Liver (tissue), 3 donors: ENCODE measurements at regions not wholly inside any gene's neighbourhood (a gene's known extent, or its start where the extent isn't known, plus 50 kb on each side); places are given as distances from the start of the nearest gene placed in this dataset.
A peak's percentile ranks its signal among the peaks of the same experiment; 100 is the strongest.

ENCODE experiments used
- EGR1 ChIP-seq, 2 donors: IDR thresholded peaks; 2 replicates each; pipeline ENCODE4 v1.6.1; 2016 to 2018; ENCODE audit warnings: antibody characterized with exemption in 2 of 2, low read depth in 2 of 2
- RAD21 ChIP-seq, 2 donors: IDR thresholded peaks; 2 replicates each; pipeline ENCODE4 v1.6.1; 2016; ENCODE audit warnings: antibody characterized with exemption in 2 of 2, mild to moderate bottlenecking in 2 of 2
- RXRA ChIP-seq, 2 donors: IDR thresholded peaks; 2 replicates each; pipeline ENCODE4 v1.6.1; 2017 to 2018; ENCODE audit warnings: antibody characterized with exemption in 2 of 2, mild to moderate bottlenecking in 1 of 2
- SP1 ChIP-seq: IDR thresholded peaks from 2 replicates; pipeline ENCODE4 v1.6.1; 2018; ENCODE audit warnings: antibody characterized with exemption, mild to moderate bottlenecking
- TF ChIP-seq, protein P1 (sequence below): IDR thresholded peaks from 2 replicates; pipeline ENCODE4 v1.6.1; 2016; ENCODE audit warnings: antibody characterized with exemption
- TF ChIP-seq, protein P2 (sequence below): fragments of 150-350 bp; IDR thresholded peaks from 2 replicates; pipeline ENCODE4 v1.5.1; 2017; ENCODE audit warnings: improper control_type of control experiment, low read depth, low read length; ENCODE audit not compliant: missing input control
- TF ChIP-seq, protein P3 (sequence below): IDR thresholded peaks from 2 replicates; pipeline ENCODE4 v1.6.1; 2016; ENCODE audit warnings: antibody characterized with exemption
- TF ChIP-seq, protein P4 (sequence below): IDR thresholded peaks from 2 replicates; pipeline ENCODE4 v1.6.1; 2016; ENCODE audit warnings: antibody characterized with exemption, mild to moderate bottlenecking
- TF ChIP-seq, protein P5 (sequence below): IDR thresholded peaks from 2 replicates; pipeline ENCODE4 v1.6.1; 2016; ENCODE audit warnings: antibody characterized with exemption
- donor health status: healthy.
- donor health status: healthy.

DNA sequence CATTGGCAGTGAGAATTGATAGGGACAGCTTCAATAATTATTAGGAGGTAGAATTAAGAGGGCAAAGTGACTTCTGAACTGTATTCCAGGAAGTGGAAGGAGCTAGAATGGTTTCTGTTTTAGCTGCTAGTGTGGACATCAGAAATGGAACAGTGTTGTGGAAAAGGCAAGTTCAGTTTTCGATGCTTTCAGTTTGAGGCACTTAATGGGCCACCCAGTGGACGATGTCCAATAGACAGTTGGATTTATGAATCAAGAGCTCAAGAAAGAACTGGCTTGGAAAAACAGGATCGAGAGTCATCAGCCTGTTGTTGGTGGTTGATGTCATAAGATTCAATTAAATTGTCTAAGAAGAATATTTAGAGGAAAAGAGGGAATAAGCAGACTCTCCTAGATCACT lies 136.3 kb downstream of the DYRK2 start:
- TF ChIP-seq EGR1 (IDR thresholded peaks at IDR 0.05; ENCODE audit: low read depth in 2 of 2) (no peak), RXRA (IDR thresholded peaks at IDR 0.05) (no peak), SP1 (no peak), RAD21 (IDR thresholded peaks at IDR 0.05) (peak in 1 of 2 donors; percentile 14)
- TF ChIP-seq, protein P1, sequence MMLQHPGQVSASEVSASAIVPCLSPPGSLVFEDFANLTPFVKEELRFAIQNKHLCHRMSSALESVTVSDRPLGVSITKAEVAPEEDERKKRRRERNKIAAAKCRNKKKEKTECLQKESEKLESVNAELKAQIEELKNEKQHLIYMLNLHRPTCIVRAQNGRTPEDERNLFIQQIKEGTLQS = no peak
- TF ChIP-seq, protein P2, sequence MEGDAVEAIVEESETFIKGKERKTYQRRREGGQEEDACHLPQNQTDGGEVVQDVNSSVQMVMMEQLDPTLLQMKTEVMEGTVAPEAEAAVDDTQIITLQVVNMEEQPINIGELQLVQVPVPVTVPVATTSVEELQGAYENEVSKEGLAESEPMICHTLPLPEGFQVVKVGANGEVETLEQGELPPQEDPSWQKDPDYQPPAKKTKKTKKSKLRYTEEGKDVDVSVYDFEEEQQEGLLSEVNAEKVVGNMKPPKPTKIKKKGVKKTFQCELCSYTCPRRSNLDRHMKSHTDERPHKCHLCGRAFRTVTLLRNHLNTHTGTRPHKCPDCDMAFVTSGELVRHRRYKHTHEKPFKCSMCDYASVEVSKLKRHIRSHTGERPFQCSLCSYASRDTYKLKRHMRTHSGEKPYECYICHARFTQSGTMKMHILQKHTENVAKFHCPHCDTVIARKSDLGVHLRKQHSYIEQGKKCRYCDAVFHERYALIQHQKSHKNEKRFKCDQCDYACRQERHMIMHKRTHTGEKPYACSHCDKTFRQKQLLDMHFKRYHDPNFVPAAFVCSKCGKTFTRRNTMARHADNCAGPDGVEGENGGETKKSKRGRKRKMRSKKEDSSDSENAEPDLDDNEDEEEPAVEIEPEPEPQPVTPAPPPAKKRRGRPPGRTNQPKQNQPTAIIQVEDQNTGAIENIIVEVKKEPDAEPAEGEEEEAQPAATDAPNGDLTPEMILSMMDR = no peak
- TF ChIP-seq, protein P3, sequence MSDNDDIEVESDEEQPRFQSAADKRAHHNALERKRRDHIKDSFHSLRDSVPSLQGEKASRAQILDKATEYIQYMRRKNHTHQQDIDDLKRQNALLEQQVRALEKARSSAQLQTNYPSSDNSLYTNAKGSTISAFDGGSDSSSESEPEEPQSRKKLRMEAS = no peak
- TF ChIP-seq, protein P4, sequence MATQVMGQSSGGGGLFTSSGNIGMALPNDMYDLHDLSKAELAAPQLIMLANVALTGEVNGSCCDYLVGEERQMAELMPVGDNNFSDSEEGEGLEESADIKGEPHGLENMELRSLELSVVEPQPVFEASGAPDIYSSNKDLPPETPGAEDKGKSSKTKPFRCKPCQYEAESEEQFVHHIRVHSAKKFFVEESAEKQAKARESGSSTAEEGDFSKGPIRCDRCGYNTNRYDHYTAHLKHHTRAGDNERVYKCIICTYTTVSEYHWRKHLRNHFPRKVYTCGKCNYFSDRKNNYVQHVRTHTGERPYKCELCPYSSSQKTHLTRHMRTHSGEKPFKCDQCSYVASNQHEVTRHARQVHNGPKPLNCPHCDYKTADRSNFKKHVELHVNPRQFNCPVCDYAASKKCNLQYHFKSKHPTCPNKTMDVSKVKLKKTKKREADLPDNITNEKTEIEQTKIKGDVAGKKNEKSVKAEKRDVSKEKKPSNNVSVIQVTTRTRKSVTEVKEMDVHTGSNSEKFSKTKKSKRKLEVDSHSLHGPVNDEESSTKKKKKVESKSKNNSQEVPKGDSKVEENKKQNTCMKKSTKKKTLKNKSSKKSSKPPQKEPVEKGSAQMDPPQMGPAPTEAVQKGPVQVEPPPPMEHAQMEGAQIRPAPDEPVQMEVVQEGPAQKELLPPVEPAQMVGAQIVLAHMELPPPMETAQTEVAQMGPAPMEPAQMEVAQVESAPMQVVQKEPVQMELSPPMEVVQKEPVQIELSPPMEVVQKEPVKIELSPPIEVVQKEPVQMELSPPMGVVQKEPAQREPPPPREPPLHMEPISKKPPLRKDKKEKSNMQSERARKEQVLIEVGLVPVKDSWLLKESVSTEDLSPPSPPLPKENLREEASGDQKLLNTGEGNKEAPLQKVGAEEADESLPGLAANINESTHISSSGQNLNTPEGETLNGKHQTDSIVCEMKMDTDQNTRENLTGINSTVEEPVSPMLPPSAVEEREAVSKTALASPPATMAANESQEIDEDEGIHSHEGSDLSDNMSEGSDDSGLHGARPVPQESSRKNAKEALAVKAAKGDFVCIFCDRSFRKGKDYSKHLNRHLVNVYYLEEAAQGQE = no peak
- TF ChIP-seq, protein P5, sequence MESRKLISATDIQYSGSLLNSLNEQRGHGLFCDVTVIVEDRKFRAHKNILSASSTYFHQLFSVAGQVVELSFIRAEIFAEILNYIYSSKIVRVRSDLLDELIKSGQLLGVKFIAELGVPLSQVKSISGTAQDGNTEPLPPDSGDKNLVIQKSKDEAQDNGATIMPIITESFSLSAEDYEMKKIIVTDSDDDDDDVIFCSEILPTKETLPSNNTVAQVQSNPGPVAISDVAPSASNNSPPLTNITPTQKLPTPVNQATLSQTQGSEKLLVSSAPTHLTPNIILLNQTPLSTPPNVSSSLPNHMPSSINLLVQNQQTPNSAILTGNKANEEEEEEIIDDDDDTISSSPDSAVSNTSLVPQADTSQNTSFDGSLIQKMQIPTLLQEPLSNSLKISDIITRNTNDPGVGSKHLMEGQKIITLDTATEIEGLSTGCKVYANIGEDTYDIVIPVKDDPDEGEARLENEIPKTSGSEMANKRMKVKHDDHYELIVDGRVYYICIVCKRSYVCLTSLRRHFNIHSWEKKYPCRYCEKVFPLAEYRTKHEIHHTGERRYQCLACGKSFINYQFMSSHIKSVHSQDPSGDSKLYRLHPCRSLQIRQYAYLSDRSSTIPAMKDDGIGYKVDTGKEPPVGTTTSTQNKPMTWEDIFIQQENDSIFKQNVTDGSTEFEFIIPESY = no peak
